Fibroblast of mammary gland (primary cell): ENCODE measurements at regions not wholly inside any gene's neighbourhood (a gene's known extent, or its start where the extent isn't known, plus 50 kb on each side); places are given as distances from the start of the nearest gene placed in this dataset.

Source experiments
- DNase-seq: peaks from one replicate; pipeline ENCODE4 v3.0.0-alpha.2; 2010; ENCODE audit warnings: low read depth
- H3K4me3 ChIP-seq: 2 replicates; pipeline ENCODE4 v1.5.1; 2011; ENCODE audit warnings: low read depth, mild to moderate bottlenecking, low read length, moderate library complexity; ENCODE audit not compliant: control insufficient read depth
- CTCF ChIP-seq: conservative IDR thresholded peaks from 2 replicates; pipeline ENCODE4 v1.5.1; 2011; ENCODE audit warnings: low read depth, low read length, inconsistent platforms; ENCODE audit not compliant: control insufficient read depth, insufficient read depth

- no peak for TF ChIP-seq CTCF
- H3K4me3 ChIP-seq: no peak overlapping the region
These were observed 148.8 kb downstream of the SIPA1L2 start for GRCh38 chr1:232481091-232481490.

GRCh38 chr1:232477728-232478127 is 152.2 kb downstream of the SIPA1L2 start:
- H3K4me3 ChIP-seq: no peak overlapping the region
- peak; percentile 98 for DNase-seq
- no peak for TF ChIP-seq CTCF

More at GRCh38 chr1:232481091-232481490, 148.8 kb downstream of the SIPA1L2 start:
- DNase-seq: no peak

- H3K4me3 ChIP-seq: no peak overlapping the region
- no peak for TF ChIP-seq CTCF
- peak; percentile 27 for DNase-seq
These were observed 153.4 kb downstream of the SIPA1L2 start for GRCh38 chr1:232476538-232476950.

GRCh38 chr1:232474826-232475225 is 155.1 kb downstream of the SIPA1L2 start:
- TF ChIP-seq CTCF: no peak
- peak; percentile 26 for DNase-seq
- H3K4me3 ChIP-seq: no peak overlapping the region

GRCh38 chr1:232473900-232474299 is 156.0 kb downstream of the SIPA1L2 start:
- no peak for TF ChIP-seq CTCF
- no peak overlapping the region for H3K4me3 ChIP-seq
- DNase-seq: no peak

- no peak overlapping the region for H3K4me3 ChIP-seq
- no peak for TF ChIP-seq CTCF
- DNase-seq: peak; percentile 68
These were observed 156.6 kb downstream of the SIPA1L2 start for GRCh38 chr1:232473324-232473723.

- no peak overlapping the region for H3K4me3 ChIP-seq
These were observed 157.4 kb downstream of the SIPA1L2 start for GRCh38 chr1:232472485-232473041.

More at GRCh38 chr1:232472485-232473041, 157.4 kb downstream of the SIPA1L2 start:
- peak; percentile 64 for DNase-seq
- TF ChIP-seq CTCF: no peak
